ENCODE measurements at regions not wholly inside any gene's neighbourhood (a gene's known extent, or its start where the extent isn't known, plus 50 kb on each side); places are given as distances from the start of the nearest gene placed in this dataset.

GRCh38 chr20:57051096-57051495, 215.3 kb downstream of the BMP7 start:
- TF ChIP-seq TCF7L2 (IDR thresholded peaks at IDR 0.05; ENCODE audit: low read depth, low read length) (no peak), REST (IDR thresholded peaks at IDR 0.05; ENCODE audit: insufficient read depth in 1 of 2, low read depth in 2 of 2, low read length in 1 of 2) (no peak), POLR2AphosphoS5 (IDR thresholded peaks at IDR 0.05; ENCODE audit: low read depth, low read length) (no peak), SIN3A (IDR thresholded peaks at IDR 0.05; ENCODE audit: borderline replicate concordance, insufficient read depth, low read depth, low read length) (no peak), CTCF (IDR thresholded peaks at IDR 0.05) (no peak)
- ChIA-PET CTCF (no interaction called here), POLR2A (interaction anchor here (0.6 kb wide), 1 partner anchor 368 kb away, joined by 3 read pairs; no protein-coding TSS in a partner anchor)
- in situ Hi-C loops (cut with HindIII; ENCODE audit: low pct_unique_long_range_greater_than_20kb, low sequenced_read_pairs) = no loop called here
- Histone ChIP-seq H3K4me1 (ENCODE audit: control insufficient read depth, insufficient read depth, low read length) (peaks cover 6% of the 10 kb centered on the region), H3K27me3 (ENCODE audit: control insufficient read depth, insufficient read depth, low read length) (no peaks in the 10 kb centered on the region), H3K36me3 (ENCODE audit: control insufficient read depth, insufficient read depth, low read length) (no peaks in the 10 kb centered on the region), H3K9me3 (ENCODE audit: control insufficient read depth, insufficient read depth, low read depth, low read length) (no peaks in the 10 kb centered on the region), H3K27ac (ENCODE audit: low read length) (no peak overlapping the region), H3K4me3 (ENCODE audit: low read depth in 2 of 2, low read length in 2 of 2) (no peak overlapping the region)
- ATAC-seq = no peak
- BruUV-seq (replicated peaks) = no TSS peak
- intact Hi-C loops (cut with micrococcal nuclease; ENCODE audit: unreplicated experiment) = no loop called here
- DNase-seq (ENCODE audit: low read depth, low spot score) = no peak

- no TSS peak for BruUV-seq (replicated peaks)
- ATAC-seq (no peak), DNase-seq (ENCODE audit: low read depth, low spot score) (no peak)
- no peaks in the 10 kb centered on the region for H3K27me3 ChIP-seq (ENCODE audit: control insufficient read depth, insufficient read depth, low read length)
- H3K27ac ChIP-seq (ENCODE audit: low read length) = no peak overlapping the region
- ChIA-PET POLR2A (no interaction called here), CTCF (no interaction called here)
- H3K36me3 ChIP-seq (ENCODE audit: control insufficient read depth, insufficient read depth, low read length) = no peaks in the 10 kb centered on the region
- H3K9me3 ChIP-seq (ENCODE audit: control insufficient read depth, insufficient read depth, low read depth, low read length) = no peaks in the 10 kb centered on the region
- no peak for TF ChIP-seq CTCF (IDR thresholded peaks at IDR 0.05)
- TF ChIP-seq TCF7L2 (IDR thresholded peaks at IDR 0.05; ENCODE audit: low read depth, low read length) = no peak
- TF ChIP-seq REST (IDR thresholded peaks at IDR 0.05; ENCODE audit: insufficient read depth in 1 of 2, low read depth in 2 of 2, low read length in 1 of 2) = no peak
- TF ChIP-seq POLR2AphosphoS5 (IDR thresholded peaks at IDR 0.05; ENCODE audit: low read depth, low read length) = no peak
- no peak for TF ChIP-seq SIN3A (IDR thresholded peaks at IDR 0.05; ENCODE audit: borderline replicate concordance, insufficient read depth, low read depth, low read length)
- H3K4me1 ChIP-seq (ENCODE audit: control insufficient read depth, insufficient read depth, low read length) = no peaks in the 10 kb centered on the region
- intact Hi-C loops (cut with micrococcal nuclease; ENCODE audit: unreplicated experiment) = no loop called here
- no peak overlapping the region for H3K4me3 ChIP-seq (ENCODE audit: low read depth in 2 of 2, low read length in 2 of 2)
- in situ Hi-C loops (cut with HindIII; ENCODE audit: low pct_unique_long_range_greater_than_20kb, low sequenced_read_pairs) = no loop called here
These were observed 213.4 kb downstream of the BMP7 start for GRCh38 chr20:57053067-57053466.
